NCI-H1436 (cell line): ENCODE measurements at regions not wholly inside any gene's neighbourhood (a gene's known extent, or its start where the extent isn't known, plus 50 kb on each side); places are given as distances from the start of the nearest gene placed in this dataset.

ENCODE experiments used
- DNase-seq: peaks from one replicate; lab custom pipeline; 2025; lab: John Stamatoyannopoulos, UW

GRCh38 chr15:87245592-87245991, 1010.9 kb downstream of the NTRK3 start:
- no peak for DNase-seq

GRCh38 chr15:87243474-87243873, 1013.1 kb downstream of the NTRK3 start:
- DNase-seq, result no peak

GRCh38 chr15:87239582-87240230, 1016.8 kb downstream of the NTRK3 start:
- DNase-seq, result no peak

GRCh38 chr15:87238451-87239068, 1018.0 kb downstream of the NTRK3 start:
- no peak for DNase-seq

- DNase-seq, result no peak
These were observed 1028.1 kb downstream of the NTRK3 start for GRCh38 chr15:87228460-87228859.

- DNase-seq, result no peak
These were observed 1028.7 kb downstream of the NTRK3 start for GRCh38 chr15:87227846-87228245.

- DNase-seq, result no peak
These were observed 1031.1 kb downstream of the NTRK3 start for GRCh38 chr15:87225436-87225835.

- DNase-seq, result no peak
These were observed 1032.1 kb downstream of the NTRK3 start for GRCh38 chr15:87224404-87224803.

GRCh38 chr15:87219650-87220615, 1036.6 kb downstream of the NTRK3 start:
- DNase-seq, result no peak

- DNase-seq, result no peak
These were observed 1041.4 kb downstream of the NTRK3 start for GRCh38 chr15:87215100-87215499.

GRCh38 chr15:87213626-87214025, 1042.9 kb downstream of the NTRK3 start:
- DNase-seq, result no peak

- no peak for DNase-seq
These were observed 1044.5 kb downstream of the NTRK3 start for GRCh38 chr15:87212041-87212440.

GRCh38 chr15:87211547-87211946, 1045.0 kb downstream of the NTRK3 start:
- DNase-seq, result no peak

- no peak for DNase-seq
These were observed 1046.4 kb downstream of the NTRK3 start for GRCh38 chr15:87209891-87210689.

GRCh38 chr15:87207990-87208580, 1048.5 kb downstream of the NTRK3 start:
- DNase-seq, result no peak

GRCh38 chr15:87207251-87207650, 1049.3 kb downstream of the NTRK3 start:
- no peak for DNase-seq

GRCh38 chr15:87201986-87202385, 1054.6 kb downstream of the NTRK3 start:
- DNase-seq, result no peak

GRCh38 chr15:87200149-87200548, 1056.4 kb downstream of the NTRK3 start:
- DNase-seq, result no peak

- DNase-seq, result no peak
These were observed 1058.6 kb downstream of the NTRK3 start for GRCh38 chr15:87197981-87198380.

- DNase-seq, result no peak
These were observed 1060.0 kb downstream of the NTRK3 start for GRCh38 chr15:87196498-87196897.

GRCh38 chr15:87193481-87193880, 1063.1 kb downstream of the NTRK3 start:
- DNase-seq, result no peak

GRCh38 chr15:87167706-87168105, 1088.0 kb downstream of the AGBL1 start:
- DNase-seq, result no peak
